ENCODE measurements at regions not wholly inside any gene's neighbourhood (a gene's known extent, or its start where the extent isn't known, plus 50 kb on each side); places are given as distances from the start of the nearest gene placed in this dataset.

- TF ChIP-seq CTCF (IDR thresholded peaks at IDR 0.05) (no peak), POLR2A (IDR thresholded peaks at IDR 0.05) (no peak)
Observed at GRCh38 chr2:198236338-198236737, 431.9 kb downstream of the PLCL1 start.

Data from stomach (tissue), 4 donors.